ENCODE measurements at regions not wholly inside any gene's neighbourhood (a gene's known extent, or its start where the extent isn't known, plus 50 kb on each side); places are given as distances from the start of the nearest gene placed in this dataset.
"Not testable (repeated sequence)": the region's sequence is repeated elsewhere in the genome, so short reads cannot be mapped to it uniquely, and the experiment has no call there.

DNA sequence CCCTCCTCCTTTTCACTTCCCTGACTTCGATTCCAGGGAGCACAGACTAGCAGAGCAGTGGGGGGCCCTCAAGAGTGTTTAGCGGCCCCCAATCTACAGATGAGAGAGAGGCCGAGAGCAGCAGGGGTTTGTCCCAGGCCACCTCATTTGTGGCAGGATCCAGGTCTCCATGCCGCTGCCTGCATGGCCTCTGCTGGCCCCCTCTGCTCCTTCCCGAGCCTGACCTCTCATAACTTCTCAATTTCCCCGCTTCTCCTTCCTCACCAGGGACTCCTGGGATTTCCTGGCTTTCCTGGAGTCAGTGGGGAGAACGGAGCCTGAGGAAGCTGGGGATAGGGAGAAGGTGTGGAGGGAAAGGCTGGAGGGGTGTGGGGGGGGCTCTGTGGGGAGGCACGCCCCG, 70.1 kb upstream of the TUBA3E start:
- TF ChIP-seq, protein P1, sequence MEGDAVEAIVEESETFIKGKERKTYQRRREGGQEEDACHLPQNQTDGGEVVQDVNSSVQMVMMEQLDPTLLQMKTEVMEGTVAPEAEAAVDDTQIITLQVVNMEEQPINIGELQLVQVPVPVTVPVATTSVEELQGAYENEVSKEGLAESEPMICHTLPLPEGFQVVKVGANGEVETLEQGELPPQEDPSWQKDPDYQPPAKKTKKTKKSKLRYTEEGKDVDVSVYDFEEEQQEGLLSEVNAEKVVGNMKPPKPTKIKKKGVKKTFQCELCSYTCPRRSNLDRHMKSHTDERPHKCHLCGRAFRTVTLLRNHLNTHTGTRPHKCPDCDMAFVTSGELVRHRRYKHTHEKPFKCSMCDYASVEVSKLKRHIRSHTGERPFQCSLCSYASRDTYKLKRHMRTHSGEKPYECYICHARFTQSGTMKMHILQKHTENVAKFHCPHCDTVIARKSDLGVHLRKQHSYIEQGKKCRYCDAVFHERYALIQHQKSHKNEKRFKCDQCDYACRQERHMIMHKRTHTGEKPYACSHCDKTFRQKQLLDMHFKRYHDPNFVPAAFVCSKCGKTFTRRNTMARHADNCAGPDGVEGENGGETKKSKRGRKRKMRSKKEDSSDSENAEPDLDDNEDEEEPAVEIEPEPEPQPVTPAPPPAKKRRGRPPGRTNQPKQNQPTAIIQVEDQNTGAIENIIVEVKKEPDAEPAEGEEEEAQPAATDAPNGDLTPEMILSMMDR (IDR thresholded peaks at IDR 0.05; ENCODE audit: control extremely low read depth in 1 of 3, insufficient read depth in 1 of 3, low read depth in 1 of 3, low read length in 3 of 3) = not testable (repeated sequence)
- not testable (repeated sequence) for TF ChIP-seq ZNF274 (IDR thresholded peaks at IDR 0.05; ENCODE audit: borderline replicate concordance, extremely low read depth, low read length); FOSL1 (IDR thresholded peaks at IDR 0.05; ENCODE audit: insufficient read depth, low read depth, low read length); SUZ12 (IDR thresholded peaks at IDR 0.05; ENCODE audit: low read length); EZH2 (IDR thresholded peaks at IDR 0.05; ENCODE audit: low read depth, low read length, severe bottlenecking); NRF1 (IDR thresholded peaks at IDR 0.05; ENCODE audit: low read depth, low read length); SIN3A (conservative IDR thresholded peaks at IDR 0.05 in 1 of 2, IDR thresholded peaks at IDR 0.05 in 1 of 2; ENCODE audit: low read depth in 1 of 2, low read length in 2 of 2); RXRA (IDR thresholded peaks at IDR 0.05; ENCODE audit: insufficient read depth, low read depth, low read length); JUND (IDR thresholded peaks at IDR 0.05; ENCODE audit: low read length); HDAC6 (IDR thresholded peaks at IDR 0.05; ENCODE audit: low read depth, low read length)
- TF ChIP-seq, protein P2, sequence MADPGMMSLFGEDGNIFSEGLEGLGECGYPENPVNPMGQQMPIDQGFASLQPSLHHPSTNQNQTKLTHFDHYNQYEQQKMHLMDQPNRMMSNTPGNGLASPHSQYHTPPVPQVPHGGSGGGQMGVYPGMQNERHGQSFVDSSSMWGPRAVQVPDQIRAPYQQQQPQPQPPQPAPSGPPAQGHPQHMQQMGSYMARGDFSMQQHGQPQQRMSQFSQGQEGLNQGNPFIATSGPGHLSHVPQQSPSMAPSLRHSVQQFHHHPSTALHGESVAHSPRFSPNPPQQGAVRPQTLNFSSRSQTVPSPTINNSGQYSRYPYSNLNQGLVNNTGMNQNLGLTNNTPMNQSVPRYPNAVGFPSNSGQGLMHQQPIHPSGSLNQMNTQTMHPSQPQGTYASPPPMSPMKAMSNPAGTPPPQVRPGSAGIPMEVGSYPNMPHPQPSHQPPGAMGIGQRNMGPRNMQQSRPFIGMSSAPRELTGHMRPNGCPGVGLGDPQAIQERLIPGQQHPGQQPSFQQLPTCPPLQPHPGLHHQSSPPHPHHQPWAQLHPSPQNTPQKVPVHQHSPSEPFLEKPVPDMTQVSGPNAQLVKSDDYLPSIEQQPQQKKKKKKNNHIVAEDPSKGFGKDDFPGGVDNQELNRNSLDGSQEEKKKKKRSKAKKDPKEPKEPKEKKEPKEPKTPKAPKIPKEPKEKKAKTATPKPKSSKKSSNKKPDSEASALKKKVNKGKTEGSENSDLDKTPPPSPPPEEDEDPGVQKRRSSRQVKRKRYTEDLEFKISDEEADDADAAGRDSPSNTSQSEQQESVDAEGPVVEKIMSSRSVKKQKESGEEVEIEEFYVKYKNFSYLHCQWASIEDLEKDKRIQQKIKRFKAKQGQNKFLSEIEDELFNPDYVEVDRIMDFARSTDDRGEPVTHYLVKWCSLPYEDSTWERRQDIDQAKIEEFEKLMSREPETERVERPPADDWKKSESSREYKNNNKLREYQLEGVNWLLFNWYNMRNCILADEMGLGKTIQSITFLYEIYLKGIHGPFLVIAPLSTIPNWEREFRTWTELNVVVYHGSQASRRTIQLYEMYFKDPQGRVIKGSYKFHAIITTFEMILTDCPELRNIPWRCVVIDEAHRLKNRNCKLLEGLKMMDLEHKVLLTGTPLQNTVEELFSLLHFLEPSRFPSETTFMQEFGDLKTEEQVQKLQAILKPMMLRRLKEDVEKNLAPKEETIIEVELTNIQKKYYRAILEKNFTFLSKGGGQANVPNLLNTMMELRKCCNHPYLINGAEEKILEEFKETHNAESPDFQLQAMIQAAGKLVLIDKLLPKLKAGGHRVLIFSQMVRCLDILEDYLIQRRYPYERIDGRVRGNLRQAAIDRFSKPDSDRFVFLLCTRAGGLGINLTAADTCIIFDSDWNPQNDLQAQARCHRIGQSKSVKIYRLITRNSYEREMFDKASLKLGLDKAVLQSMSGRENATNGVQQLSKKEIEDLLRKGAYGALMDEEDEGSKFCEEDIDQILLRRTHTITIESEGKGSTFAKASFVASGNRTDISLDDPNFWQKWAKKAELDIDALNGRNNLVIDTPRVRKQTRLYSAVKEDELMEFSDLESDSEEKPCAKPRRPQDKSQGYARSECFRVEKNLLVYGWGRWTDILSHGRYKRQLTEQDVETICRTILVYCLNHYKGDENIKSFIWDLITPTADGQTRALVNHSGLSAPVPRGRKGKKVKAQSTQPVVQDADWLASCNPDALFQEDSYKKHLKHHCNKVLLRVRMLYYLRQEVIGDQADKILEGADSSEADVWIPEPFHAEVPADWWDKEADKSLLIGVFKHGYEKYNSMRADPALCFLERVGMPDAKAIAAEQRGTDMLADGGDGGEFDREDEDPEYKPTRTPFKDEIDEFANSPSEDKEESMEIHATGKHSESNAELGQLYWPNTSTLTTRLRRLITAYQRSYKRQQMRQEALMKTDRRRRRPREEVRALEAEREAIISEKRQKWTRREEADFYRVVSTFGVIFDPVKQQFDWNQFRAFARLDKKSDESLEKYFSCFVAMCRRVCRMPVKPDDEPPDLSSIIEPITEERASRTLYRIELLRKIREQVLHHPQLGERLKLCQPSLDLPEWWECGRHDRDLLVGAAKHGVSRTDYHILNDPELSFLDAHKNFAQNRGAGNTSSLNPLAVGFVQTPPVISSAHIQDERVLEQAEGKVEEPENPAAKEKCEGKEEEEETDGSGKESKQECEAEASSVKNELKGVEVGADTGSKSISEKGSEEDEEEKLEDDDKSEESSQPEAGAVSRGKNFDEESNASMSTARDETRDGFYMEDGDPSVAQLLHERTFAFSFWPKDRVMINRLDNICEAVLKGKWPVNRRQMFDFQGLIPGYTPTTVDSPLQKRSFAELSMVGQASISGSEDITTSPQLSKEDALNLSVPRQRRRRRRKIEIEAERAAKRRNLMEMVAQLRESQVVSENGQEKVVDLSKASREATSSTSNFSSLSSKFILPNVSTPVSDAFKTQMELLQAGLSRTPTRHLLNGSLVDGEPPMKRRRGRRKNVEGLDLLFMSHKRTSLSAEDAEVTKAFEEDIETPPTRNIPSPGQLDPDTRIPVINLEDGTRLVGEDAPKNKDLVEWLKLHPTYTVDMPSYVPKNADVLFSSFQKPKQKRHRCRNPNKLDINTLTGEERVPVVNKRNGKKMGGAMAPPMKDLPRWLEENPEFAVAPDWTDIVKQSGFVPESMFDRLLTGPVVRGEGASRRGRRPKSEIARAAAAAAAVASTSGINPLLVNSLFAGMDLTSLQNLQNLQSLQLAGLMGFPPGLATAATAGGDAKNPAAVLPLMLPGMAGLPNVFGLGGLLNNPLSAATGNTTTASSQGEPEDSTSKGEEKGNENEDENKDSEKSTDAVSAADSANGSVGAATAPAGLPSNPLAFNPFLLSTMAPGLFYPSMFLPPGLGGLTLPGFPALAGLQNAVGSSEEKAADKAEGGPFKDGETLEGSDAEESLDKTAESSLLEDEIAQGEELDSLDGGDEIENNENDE (IDR thresholded peaks at IDR 0.05; ENCODE audit: insufficient replicate concordance, low read length) = not testable (repeated sequence)
- TF ChIP-seq, protein P3, sequence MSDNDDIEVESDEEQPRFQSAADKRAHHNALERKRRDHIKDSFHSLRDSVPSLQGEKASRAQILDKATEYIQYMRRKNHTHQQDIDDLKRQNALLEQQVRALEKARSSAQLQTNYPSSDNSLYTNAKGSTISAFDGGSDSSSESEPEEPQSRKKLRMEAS (IDR thresholded peaks at IDR 0.05) = not testable (repeated sequence)
- TF ChIP-seq, protein P4, sequence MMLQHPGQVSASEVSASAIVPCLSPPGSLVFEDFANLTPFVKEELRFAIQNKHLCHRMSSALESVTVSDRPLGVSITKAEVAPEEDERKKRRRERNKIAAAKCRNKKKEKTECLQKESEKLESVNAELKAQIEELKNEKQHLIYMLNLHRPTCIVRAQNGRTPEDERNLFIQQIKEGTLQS (IDR thresholded peaks at IDR 0.05; ENCODE audit: insufficient read depth, low read depth, low read length) = not testable (repeated sequence)

All from H1 (cell line).